Spleen (tissue), 11 donors: ENCODE measurements at regions not wholly inside any gene's neighbourhood (a gene's known extent, or its start where the extent isn't known, plus 50 kb on each side); places are given as distances from the start of the nearest gene placed in this dataset.
"Not testable (repeated sequence)": the region's sequence is repeated elsewhere in the genome, so short reads cannot be mapped to it uniquely, and the experiment has no call there.

Experiments used
- DNase-seq: peaks from one replicate; pipeline ENCODE4 v3.0.0-alpha.2; 2020
- H3K27ac ChIP-seq, 8 donors: fragments of 200-600 bp; sonication (generic) in 7 of 8; 1 replicate in 4 of 8; 2 replicates in 4 of 8; pipeline versions ENCODE4 v1.5.0 to v1.8.0; 2016 to 2021; ENCODE audit warnings: inconsistent platforms in 4 of 8, mild to moderate bottlenecking in 4 of 8, moderate library complexity in 1 of 8
- H3K27me3 ChIP-seq, 7 donors: fragments of 200-600 bp; sonication (generic) in 6 of 7; replicated peaks in 1 of 7; 1 replicate in 4 of 7; 2 replicates in 3 of 7; pipeline versions ENCODE4 v1.5.0 to v1.8.0; 2016 to 2021; ENCODE audit warnings: inconsistent platforms in 3 of 7, mild to moderate bottlenecking in 1 of 7
- H3K36me3 ChIP-seq, 6 donors: fragments of 200-600 bp; sonication (generic) in 5 of 6; 1 replicate in 4 of 6; 2 replicates in 2 of 6; pipeline versions ENCODE4 v1.5.0 to v1.8.0; 2016 to 2021; ENCODE audit warnings: inconsistent platforms in 2 of 6
- H3K4me1 ChIP-seq, 6 donors: fragments of 200-600 bp; sonication (generic) in 5 of 6; 1 replicate in 3 of 6; 2 replicates in 3 of 6; pipeline versions ENCODE4 v1.5.0 to v1.8.0; 2016 to 2021; ENCODE audit warnings: inconsistent platforms in 3 of 6
- H3K4me3 ChIP-seq, 8 donors: fragments of 200-600 bp; sonication (generic) in 7 of 8; 1 replicate in 4 of 8; 2 replicates in 4 of 8; pipeline versions ENCODE4 v1.5.0 to v1.8.0; 2016 to 2021; ENCODE audit warnings: inconsistent platforms in 4 of 8, mild to moderate bottlenecking in 4 of 8, moderate library complexity in 2 of 8
- H3K9me3 ChIP-seq, 8 donors: fragments of 200-600 bp; sonication (generic) in 7 of 8; 1 replicate in 4 of 8; 2 replicates in 4 of 8; pipeline versions ENCODE4 v1.5.0 to v1.8.0; 2016 to 2021; ENCODE audit warnings: inconsistent platforms in 4 of 8
- CTCF ChIP-seq, 11 experiments: fragments of 200-600 bp in 7 of 11; fragments of 450-650 bp in 4 of 11; sonication (generic) in 4 of 11; IDR thresholded peaks in 8 of 11; conservative IDR thresholded peaks in 3 of 11; 1 replicate in 7 of 11; 2 replicates in 4 of 11; pipeline versions ENCODE4 v1.4.0 to v1.8.0; 2016 to 2021; ENCODE audit warnings: antibody characterized with exemption in 11 of 11, inconsistent platforms in 4 of 11, mild to moderate bottlenecking in 1 of 11
- POLR2A ChIP-seq, 3 donors: fragments of 450-650 bp; IDR thresholded peaks; one replicate each; pipeline ENCODE4 v1.5.1; 2017; ENCODE audit warnings: antibody characterized with exemption in 3 of 3, mild to moderate bottlenecking in 1 of 3
- POLR2AphosphoS5 ChIP-seq, 3 donors: sonication (generic); formaldehyde crosslinking; IDR thresholded peaks; one replicate each; pipeline ENCODE4 v1.5.1; 2017; ENCODE audit warnings: antibody characterized with exemption in 3 of 3
- WGBS, 5 donors: extraction: QIAGEN DNeasy Blood & Tissue Kit in 3 of 5; methylation state at CpG; one replicate each; pipeline versions ENCODE4 v1.1.5 to v1.1.7; 2013 to 2018; 5-methylcytosine and 5-hydroxymethylcytosine counted together
- intact Hi-C: fragments of 100-400 bp; cut with DNase I; formaldehyde crosslinking; loops from one replicate; pipeline ENCODE4 v1.15.0; 2023; ENCODE audit warnings: low total_unique reads
- donor health status: healthy with polysubstance abuse.
- donor health status: DM: no; HTN: no; CAD: no; lungs with moderate emphysema.
- donor health status: DM: no; HTN: no; CAD: no.
- donor health status: Bipolar disorder and iron deficiency.
- donor health status: healthy.
- donor health status: DM: no; HTN: no; CAD: no.
- donor health status: DM: yes; HTN: yes; CAD: no.

DNA sequence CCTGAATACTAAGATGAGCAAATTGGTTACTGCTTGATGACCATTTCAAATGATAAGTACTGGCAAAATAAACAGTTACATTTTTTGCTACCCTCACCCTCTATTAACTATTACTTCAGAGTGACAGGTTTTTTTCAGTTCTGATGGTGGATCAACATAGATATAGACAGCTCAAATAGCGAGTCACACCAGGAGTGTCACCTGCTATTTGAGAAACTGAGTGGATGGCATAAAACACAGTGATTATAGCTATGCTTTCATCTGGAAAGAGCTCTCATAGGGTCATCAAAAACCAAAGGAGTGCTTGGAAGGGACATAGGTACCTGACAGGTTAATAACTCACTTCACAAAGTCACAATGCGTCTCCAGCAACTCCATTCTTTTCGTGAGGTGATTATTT is 244.5 kb upstream of the C9orf72 start:
- intact Hi-C loops: no loop called here
- no peaks in the 10 kb centered on the region for H3K9me3 ChIP-seq
- no peaks in the 10 kb centered on the region for H3K36me3 ChIP-seq
- TF ChIP-seq POLR2A (IDR thresholded peaks at IDR 0.05) (no peak), CTCF (IDR thresholded peaks at IDR 0.05 in 8 of 11, conservative IDR thresholded peaks at IDR 0.05 in 3 of 11) (no peak), POLR2AphosphoS5 (IDR thresholded peaks at IDR 0.05) (no peak)
- H3K4me3 ChIP-seq: no peak overlapping the region
- WGBS, 5 donors: 69 to 84% (median 82%) methylated on average over 3 of the region's 3 CpGs
- H3K27me3 ChIP-seq: no peaks in the 10 kb centered on the region
- no peak for DNase-seq
- no peaks in the 10 kb centered on the region for H3K4me1 ChIP-seq
- H3K27ac ChIP-seq: no peak overlapping the region

- 87 to 94% (median 91%) methylated on average over 7 of the region's 7 CpGs for WGBS, 5 donors
- Histone ChIP-seq H3K36me3 (no peaks in the 10 kb centered on the region), H3K27ac (no peak overlapping the region), H3K9me3 (no peaks in the 10 kb centered on the region), H3K4me1 (no peaks in the 10 kb centered on the region), H3K4me3 (no peak overlapping the region), H3K27me3 (no peaks in the 10 kb centered on the region)
- no peak for TF ChIP-seq POLR2AphosphoS5 (IDR thresholded peaks at IDR 0.05)
- no peak for TF ChIP-seq CTCF (IDR thresholded peaks at IDR 0.05 in 8 of 11, conservative IDR thresholded peaks at IDR 0.05 in 3 of 11)
- no peak for TF ChIP-seq POLR2A (IDR thresholded peaks at IDR 0.05)
- no peak for DNase-seq
- intact Hi-C loops: no loop called here
Measured at GRCh38 chr9:27818348-27818747, 245.1 kb upstream of the C9orf72 start.

GRCh38 chr9:27828908-27829307 is 255.6 kb upstream of the C9orf72 start:
- Histone ChIP-seq H3K4me3 (no peak overlapping the region), H3K27me3 (no peaks in the 10 kb centered on the region), H3K9me3 (no peaks in the 10 kb centered on the region), H3K36me3 (no peaks in the 10 kb centered on the region), H3K27ac (no peak overlapping the region), H3K4me1 (no peaks in the 10 kb centered on the region)
- WGBS, 5 donors: 78 to 87% (median 85%) methylated on average over 4 of the region's 4 CpGs
- TF ChIP-seq POLR2AphosphoS5 (IDR thresholded peaks at IDR 0.05): no peak
- no peak for TF ChIP-seq CTCF (IDR thresholded peaks at IDR 0.05 in 8 of 11, conservative IDR thresholded peaks at IDR 0.05 in 3 of 11)
- TF ChIP-seq POLR2A (IDR thresholded peaks at IDR 0.05): no peak
- intact Hi-C loops: no loop called here
- DNase-seq: no peak

- Histone ChIP-seq H3K9me3 (no peaks in the 10 kb centered on the region), H3K27ac (no peak overlapping the region), H3K27me3 (no peaks in the 10 kb centered on the region), H3K4me3 (no peak overlapping the region), H3K4me1 (no peaks in the 10 kb centered on the region), H3K36me3 (no peaks in the 10 kb centered on the region)
- intact Hi-C loops: no loop called here
- TF ChIP-seq POLR2A (IDR thresholded peaks at IDR 0.05) (no peak), CTCF (IDR thresholded peaks at IDR 0.05 in 8 of 11, conservative IDR thresholded peaks at IDR 0.05 in 3 of 11) (no peak), POLR2AphosphoS5 (IDR thresholded peaks at IDR 0.05) (no peak)
- WGBS, 5 donors: 79 to 85% (median 84%) methylated on average over 1 of the region's 1 CpG
- DNase-seq: no peak
Measured at GRCh38 chr9:27829621-27830020, 256.3 kb upstream of the C9orf72 start.

GRCh38 chr9:27832108-27832507 is 258.8 kb upstream of the C9orf72 start:
- H3K9me3 ChIP-seq, H3K36me3 ChIP-seq, H3K4me1 ChIP-seq, H3K27me3 ChIP-seq, intact Hi-C loops, H3K27ac ChIP-seq, DNase-seq, H3K4me3 ChIP-seq: not testable (repeated sequence)
- WGBS, 5 donors: 69 to 84% (median 75%) methylated on average over 3 of the region's 3 CpGs
